ENCODE measurements at regions not wholly inside any gene's neighbourhood (a gene's known extent, or its start where the extent isn't known, plus 50 kb on each side); places are given as distances from the start of the nearest gene placed in this dataset.

DNA sequence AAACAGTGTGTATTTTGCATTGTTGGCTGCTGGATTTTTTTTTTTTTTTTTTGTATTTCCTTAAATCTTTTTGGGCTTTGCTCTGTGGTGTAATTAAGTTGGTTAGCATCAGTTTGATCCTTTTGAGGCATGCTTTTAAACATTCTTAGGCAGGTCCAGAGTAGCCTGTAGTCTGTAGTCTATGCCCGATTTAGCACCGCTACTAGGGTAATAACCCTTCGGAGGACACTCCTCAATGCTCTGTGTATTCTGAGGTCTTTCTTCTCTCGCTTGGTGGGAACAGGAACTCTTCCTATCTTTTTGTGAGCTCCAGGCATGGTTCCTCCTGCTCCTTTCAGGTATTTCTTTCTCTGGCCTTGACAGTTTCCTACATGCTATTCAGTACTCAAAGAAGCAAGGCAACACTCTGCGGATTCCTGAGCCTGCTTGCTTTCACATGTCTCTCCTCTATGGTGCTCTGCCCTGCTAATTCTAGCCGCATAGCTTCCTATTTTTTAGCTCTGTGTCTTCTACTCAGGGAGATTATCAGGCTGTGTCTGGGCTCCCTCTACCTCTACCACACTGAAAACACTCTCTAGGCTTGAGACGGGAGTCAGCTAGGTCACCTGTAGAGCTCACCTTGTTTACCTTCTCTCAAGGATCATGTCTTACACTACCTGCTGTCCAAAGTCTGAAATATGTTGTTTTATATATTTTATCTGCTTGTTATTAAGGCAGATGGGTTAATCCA, 195.1 kb downstream of the NDFIP2 start:
- no peaks in the 10 kb centered on the region for H3K36me3 ChIP-seq (ENCODE audit: control insufficient read depth, low read depth, low read length)
- no peak overlapping the region for H3K27ac ChIP-seq (ENCODE audit: low read length)
- H3K9me3 ChIP-seq (ENCODE audit: control insufficient read depth, low read depth, low read length), result no peaks in the 10 kb centered on the region
- H3K9ac ChIP-seq (ENCODE audit: low read length), result no peak overlapping the region
- H3K27me3 ChIP-seq (ENCODE audit: control insufficient read depth, insufficient read depth, low read length), result no peaks in the 10 kb centered on the region
- H3K4me1 ChIP-seq (ENCODE audit: control insufficient read depth, low read depth, low read length), result no peaks in the 10 kb centered on the region
- no peak overlapping the region for H3K4me3 ChIP-seq (ENCODE audit: low read length)

DNA sequence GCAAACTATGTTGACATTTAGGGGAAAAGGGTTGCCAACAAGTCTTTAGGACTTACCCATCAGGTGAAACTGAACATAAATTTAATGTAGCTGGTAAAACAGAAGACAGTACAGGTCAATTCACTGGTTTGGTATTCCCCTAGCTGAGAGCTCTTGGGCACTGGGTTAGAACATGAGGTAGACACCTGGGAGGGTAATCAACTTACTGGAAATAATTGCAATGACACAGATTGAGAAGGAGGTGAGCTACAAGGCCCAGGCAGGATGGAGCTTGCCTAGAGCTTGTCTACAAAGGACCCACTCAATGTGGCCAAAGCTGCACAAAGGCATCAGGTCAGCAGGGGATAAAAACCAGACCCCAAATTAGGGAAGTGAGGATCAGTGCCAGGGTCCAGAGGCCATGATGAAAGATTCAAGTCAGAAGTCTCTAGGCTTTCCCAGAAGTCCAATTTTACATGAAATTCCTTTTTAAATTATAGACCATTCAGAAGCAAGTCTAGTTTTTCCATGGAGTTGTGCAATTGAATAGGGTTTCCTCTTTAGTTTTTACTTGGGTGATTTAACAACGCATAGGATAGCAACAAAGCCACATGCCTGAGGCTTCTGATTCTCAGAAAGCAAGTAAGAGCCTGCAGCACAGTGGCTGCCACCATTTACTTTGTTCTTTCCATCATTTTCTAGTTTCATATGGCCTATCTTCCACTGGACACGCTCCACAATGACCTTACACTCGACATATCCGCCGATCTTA, 194.0 kb downstream of the NDFIP2 start:
- H3K4me3 ChIP-seq (ENCODE audit: low read length), result no peak overlapping the region

DNA sequence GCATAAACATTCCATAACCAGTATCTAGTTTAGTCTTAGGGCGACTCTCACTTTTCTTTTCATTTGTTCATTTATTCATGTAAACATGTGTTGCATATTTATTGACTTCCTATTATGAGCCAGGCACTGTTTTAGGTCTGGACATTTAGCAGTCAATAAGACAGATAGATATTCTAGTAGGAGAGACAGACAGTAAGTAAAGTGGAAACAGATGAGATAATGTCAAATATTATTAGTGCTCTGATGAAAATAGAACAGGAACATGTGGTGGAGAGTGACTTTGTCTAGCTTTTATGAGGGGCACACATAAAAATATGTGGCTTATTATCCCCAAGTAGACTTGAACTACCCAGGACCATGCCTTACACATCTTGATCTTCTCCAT, 193.0 kb downstream of the NDFIP2 start:
- Histone ChIP-seq H3K27ac (ENCODE audit: low read length) (no peak overlapping the region), H3K4me3 (ENCODE audit: low read length) (no peak overlapping the region), H3K27me3 (ENCODE audit: control insufficient read depth, insufficient read depth, low read length) (no peaks in the 10 kb centered on the region), H3K4me1 (ENCODE audit: control insufficient read depth, low read depth, low read length) (no peaks in the 10 kb centered on the region), H3K9ac (ENCODE audit: low read length) (no peak overlapping the region), H3K36me3 (ENCODE audit: control insufficient read depth, low read depth, low read length) (no peaks in the 10 kb centered on the region), H3K9me3 (ENCODE audit: control insufficient read depth, low read depth, low read length) (no peaks in the 10 kb centered on the region)

More for the DNA sequence above, 194.0 kb downstream of the NDFIP2 start:
- H3K9ac ChIP-seq (ENCODE audit: low read length), result no peak overlapping the region
- H3K27ac ChIP-seq (ENCODE audit: low read length), result no peak overlapping the region
- H3K36me3 ChIP-seq (ENCODE audit: control insufficient read depth, low read depth, low read length), result no peaks in the 10 kb centered on the region
- H3K27me3 ChIP-seq (ENCODE audit: control insufficient read depth, insufficient read depth, low read length), result no peaks in the 10 kb centered on the region
- H3K9me3 ChIP-seq (ENCODE audit: control insufficient read depth, low read depth, low read length), result no peaks in the 10 kb centered on the region
- no peaks in the 10 kb centered on the region for H3K4me1 ChIP-seq (ENCODE audit: control insufficient read depth, low read depth, low read length)

DNA sequence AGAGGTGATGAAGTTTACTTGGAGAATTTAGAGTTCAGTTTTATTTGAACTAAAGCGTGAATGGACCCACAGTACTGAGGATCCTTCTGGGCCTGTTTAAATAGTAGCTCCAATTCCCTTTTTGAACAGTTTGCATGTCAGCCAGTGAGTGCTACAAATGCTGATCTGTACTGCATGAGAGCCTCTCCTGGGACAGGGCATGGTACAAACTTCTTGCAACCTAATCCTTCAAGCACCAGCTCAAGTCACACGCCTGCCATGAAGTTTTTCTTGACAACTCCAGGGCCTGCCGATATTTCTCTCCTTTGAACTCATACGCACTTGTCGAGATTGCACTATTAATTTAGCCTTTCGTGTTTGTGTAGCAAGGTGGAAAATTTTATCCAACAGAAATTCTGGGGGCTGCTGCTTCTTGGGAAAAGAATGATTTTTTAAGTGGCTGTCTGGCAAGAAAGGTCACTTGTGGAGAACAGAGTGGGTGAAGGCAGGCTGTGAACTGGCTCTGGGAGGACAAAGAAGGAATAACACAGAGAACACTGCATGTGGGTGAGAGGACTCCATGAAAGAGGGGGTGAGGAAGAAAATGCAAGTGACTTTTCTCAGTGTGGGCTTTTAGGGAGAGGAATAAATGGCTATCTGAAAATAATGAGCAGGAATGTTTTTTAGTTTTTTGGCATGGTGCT, 192.5 kb downstream of the NDFIP2 start:
- Histone ChIP-seq H3K27ac (ENCODE audit: low read length) (no peak overlapping the region), H3K27me3 (ENCODE audit: control insufficient read depth, insufficient read depth, low read length) (no peaks in the 10 kb centered on the region), H3K4me1 (ENCODE audit: control insufficient read depth, low read depth, low read length) (no peaks in the 10 kb centered on the region), H3K36me3 (ENCODE audit: control insufficient read depth, low read depth, low read length) (no peaks in the 10 kb centered on the region), H3K4me3 (ENCODE audit: low read length) (no peak overlapping the region), H3K9ac (ENCODE audit: low read length) (no peak overlapping the region), H3K9me3 (ENCODE audit: control insufficient read depth, low read depth, low read length) (no peaks in the 10 kb centered on the region)

DNA sequence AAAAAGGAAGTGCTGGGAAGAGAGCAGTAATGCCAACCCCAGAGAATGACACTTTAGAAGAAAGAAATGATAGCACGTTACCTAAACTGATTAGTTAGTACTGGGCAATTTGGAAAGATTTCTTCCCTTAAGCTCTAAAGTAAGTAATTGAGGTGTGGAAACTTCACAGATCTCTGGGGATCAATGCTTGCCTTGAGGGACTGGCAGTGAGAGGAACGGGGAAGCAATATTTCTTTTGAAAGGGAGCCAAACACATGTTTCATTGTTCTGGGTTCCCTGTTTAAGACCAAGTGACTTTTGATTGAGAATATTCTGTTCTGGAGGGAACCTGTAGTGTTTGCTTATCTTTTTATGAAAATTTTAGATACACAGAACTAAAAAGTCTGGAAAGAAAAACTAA, 190.5 kb downstream of the NDFIP2 start:
- Histone ChIP-seq H3K36me3 (ENCODE audit: control insufficient read depth, low read depth, low read length) (no peaks in the 10 kb centered on the region), H3K27me3 (ENCODE audit: control insufficient read depth, insufficient read depth, low read length) (no peaks in the 10 kb centered on the region), H3K4me3 (ENCODE audit: low read length) (no peak overlapping the region), H3K27ac (ENCODE audit: low read length) (no peak overlapping the region), H3K4me1 (ENCODE audit: control insufficient read depth, low read depth, low read length) (no peaks in the 10 kb centered on the region), H3K9ac (ENCODE audit: low read length) (no peak overlapping the region), H3K9me3 (ENCODE audit: control insufficient read depth, low read depth, low read length) (no peaks in the 10 kb centered on the region)

DNA sequence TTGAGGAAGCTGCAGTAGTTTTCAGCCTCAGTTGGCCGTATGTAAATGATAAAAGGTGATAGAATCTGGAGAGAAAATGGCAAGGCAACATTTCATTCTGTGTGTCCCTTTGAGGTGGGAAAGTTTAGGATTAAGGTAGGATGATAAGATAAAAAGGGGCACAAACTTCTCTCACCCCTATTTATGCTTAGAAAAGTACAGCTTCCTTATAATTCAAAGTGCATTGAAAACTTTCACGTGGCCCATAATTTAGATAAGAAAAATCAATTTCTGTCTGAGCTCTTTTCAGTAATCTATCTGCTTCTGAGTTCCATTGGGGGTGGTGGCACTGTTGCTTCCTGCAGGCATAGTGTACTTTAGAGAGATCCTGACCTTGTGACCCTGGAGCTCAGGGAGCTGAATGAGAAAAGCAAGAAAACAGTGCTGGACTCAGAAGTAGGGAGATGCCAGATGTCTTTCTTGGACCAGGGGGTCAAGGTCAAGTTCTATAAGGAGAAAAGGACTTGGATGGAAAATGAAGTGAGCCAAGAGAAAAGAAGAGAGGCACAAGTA, 187.3 kb downstream of the NDFIP2 start:
- Histone ChIP-seq H3K9ac (ENCODE audit: low read length) (no peak overlapping the region), H3K4me1 (ENCODE audit: control insufficient read depth, low read depth, low read length) (no peaks in the 10 kb centered on the region), H3K9me3 (ENCODE audit: control insufficient read depth, low read depth, low read length) (no peaks in the 10 kb centered on the region), H3K4me3 (ENCODE audit: low read length) (no peak overlapping the region), H3K36me3 (ENCODE audit: control insufficient read depth, low read depth, low read length) (no peaks in the 10 kb centered on the region), H3K27me3 (ENCODE audit: control insufficient read depth, insufficient read depth, low read length) (no peaks in the 10 kb centered on the region), H3K27ac (ENCODE audit: low read length) (no peak overlapping the region)

DNA sequence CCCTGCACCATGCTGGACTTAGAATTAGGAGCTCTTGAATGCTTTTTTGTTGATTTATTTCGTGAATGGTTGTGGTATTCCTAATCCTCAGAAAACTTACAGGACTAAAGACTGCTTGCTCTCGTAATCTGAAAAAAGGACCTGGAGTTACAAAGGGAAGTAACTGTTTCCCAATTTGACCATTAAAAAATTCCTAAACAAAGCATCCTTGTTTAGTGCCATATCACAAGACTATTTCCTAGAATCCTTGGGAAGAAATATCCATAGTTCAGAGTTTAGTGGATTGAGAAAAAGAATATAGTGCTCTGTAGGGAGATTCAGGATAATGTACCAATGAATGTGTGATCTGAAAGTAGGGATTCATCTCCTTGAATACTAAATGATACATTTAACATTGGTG, 186.8 kb downstream of the NDFIP2 start:
- Histone ChIP-seq H3K4me3 (ENCODE audit: low read length) (no peak overlapping the region), H3K27me3 (ENCODE audit: control insufficient read depth, insufficient read depth, low read length) (no peaks in the 10 kb centered on the region), H3K9ac (ENCODE audit: low read length) (no peak overlapping the region), H3K4me1 (ENCODE audit: control insufficient read depth, low read depth, low read length) (no peaks in the 10 kb centered on the region), H3K9me3 (ENCODE audit: control insufficient read depth, low read depth, low read length) (no peaks in the 10 kb centered on the region), H3K36me3 (ENCODE audit: control insufficient read depth, low read depth, low read length) (no peaks in the 10 kb centered on the region), H3K27ac (ENCODE audit: low read length) (no peak overlapping the region)

DNA sequence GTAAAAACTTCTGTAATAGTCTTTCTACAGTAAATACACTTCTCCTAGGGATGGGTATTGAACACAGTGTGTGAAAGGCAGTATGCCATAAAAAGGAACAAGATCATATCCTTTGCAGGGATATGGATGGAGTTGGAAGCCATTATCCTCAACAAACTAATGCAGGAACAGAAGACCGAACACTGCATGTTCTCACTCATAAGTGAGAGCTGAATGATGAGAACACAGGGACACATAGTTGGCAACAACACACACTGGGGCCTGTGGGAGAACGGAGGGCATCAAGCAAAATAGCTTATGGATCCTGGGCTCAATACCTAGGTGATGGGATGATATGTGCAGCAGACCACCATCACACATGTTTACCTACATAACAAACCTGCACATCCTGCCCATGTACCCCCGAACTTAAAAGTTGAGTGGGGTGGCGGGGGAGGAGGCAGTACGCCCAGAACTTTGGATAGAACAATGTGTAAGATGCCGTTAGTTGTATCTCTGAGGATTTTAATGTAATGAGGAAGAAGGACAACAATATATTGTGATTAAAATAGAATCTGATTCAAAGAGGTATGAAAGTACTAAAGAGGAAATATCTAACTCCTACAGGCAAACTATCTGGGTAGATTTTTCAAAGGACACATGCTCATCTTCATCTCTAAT, 183.2 kb downstream of the NDFIP2 start:
- Histone ChIP-seq H3K9ac (ENCODE audit: low read length) (no peak overlapping the region), H3K27me3 (ENCODE audit: control insufficient read depth, insufficient read depth, low read length) (no peaks in the 10 kb centered on the region), H3K4me1 (ENCODE audit: control insufficient read depth, low read depth, low read length) (peaks cover 2% of the 10 kb centered on the region), H3K36me3 (ENCODE audit: control insufficient read depth, low read depth, low read length) (no peaks in the 10 kb centered on the region), H3K4me3 (ENCODE audit: low read length) (no peak overlapping the region), H3K9me3 (ENCODE audit: control insufficient read depth, low read depth, low read length) (no peaks in the 10 kb centered on the region), H3K27ac (ENCODE audit: low read length) (no peak overlapping the region)

DNA sequence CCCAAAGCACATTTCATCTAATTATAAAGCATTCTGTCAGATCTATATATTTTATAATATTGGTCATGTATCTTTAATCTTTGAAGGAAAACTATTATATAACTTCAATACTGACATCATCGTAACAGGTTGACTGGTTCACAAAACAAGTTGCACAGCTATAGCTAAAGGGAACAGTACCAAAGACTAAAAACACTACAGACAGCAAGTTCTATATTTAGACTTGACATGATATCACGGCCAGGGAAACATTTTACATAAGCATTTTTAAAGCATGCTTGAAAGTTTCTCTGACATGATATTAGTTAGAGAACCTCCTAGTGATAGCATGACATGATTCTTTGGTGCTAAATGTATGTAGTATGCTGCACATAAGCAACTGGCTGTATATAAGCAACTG, 182.5 kb downstream of the NDFIP2 start:
- Histone ChIP-seq H3K9me3 (ENCODE audit: control insufficient read depth, low read depth, low read length) (no peaks in the 10 kb centered on the region), H3K9ac (ENCODE audit: low read length) (no peak overlapping the region), H3K4me3 (ENCODE audit: low read length) (no peak overlapping the region), H3K27ac (ENCODE audit: low read length) (no peak overlapping the region), H3K4me1 (ENCODE audit: control insufficient read depth, low read depth, low read length) (peaks cover 9% of the 10 kb centered on the region), H3K27me3 (ENCODE audit: control insufficient read depth, insufficient read depth, low read length) (no peaks in the 10 kb centered on the region), H3K36me3 (ENCODE audit: control insufficient read depth, low read depth, low read length) (no peaks in the 10 kb centered on the region)

DNA sequence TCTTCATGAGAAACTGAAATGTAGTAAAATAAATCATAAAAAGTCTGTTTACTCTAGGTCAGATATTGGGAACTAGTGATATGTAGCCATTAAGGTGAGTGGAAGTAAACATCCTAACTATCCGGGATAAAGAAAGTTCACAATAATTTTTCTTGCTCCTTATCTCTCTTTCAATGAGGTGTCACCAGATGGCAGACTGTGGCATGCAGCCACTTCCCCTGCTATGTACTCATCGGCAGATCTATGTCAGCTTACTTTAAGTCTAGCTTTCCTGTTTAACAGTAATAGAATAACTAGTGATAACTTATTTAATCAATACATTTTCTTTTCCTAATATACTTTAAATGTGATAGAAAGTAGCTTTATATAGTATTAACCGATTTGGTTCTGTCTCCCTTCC, 181.9 kb downstream of the NDFIP2 start:
- H3K9me3 ChIP-seq (ENCODE audit: control insufficient read depth, low read depth, low read length), result no peaks in the 10 kb centered on the region
- H3K4me1 ChIP-seq (ENCODE audit: control insufficient read depth, low read depth, low read length), result peaks cover 13% of the 10 kb centered on the region
- H3K9ac ChIP-seq (ENCODE audit: low read length), result no peak overlapping the region
- H3K27me3 ChIP-seq (ENCODE audit: control insufficient read depth, insufficient read depth, low read length), result no peaks in the 10 kb centered on the region
- H3K4me3 ChIP-seq (ENCODE audit: low read length), result no peak overlapping the region
- H3K27ac ChIP-seq (ENCODE audit: low read length), result no peak overlapping the region
- no peaks in the 10 kb centered on the region for H3K36me3 ChIP-seq (ENCODE audit: control insufficient read depth, low read depth, low read length)

DNA sequence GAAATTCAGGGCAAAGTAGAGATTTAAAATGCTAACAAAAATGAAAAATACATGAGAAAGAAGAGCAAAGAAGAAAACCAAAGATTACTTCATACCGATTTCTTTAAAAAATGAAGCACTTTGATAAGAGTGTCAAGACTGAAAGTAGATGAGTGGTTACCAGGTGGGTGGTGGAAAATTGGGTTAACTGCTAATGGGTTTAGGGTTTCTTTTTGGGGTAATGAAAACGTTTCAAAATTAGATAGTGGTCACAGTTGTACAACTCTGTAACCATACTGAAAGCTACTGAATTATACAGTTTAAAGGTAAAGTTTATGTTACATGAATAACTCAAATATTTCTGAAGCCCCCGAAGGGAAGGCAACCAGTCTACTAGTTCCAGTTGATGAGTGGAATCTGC, 179.4 kb downstream of the NDFIP2 start:
- no peak overlapping the region for H3K9ac ChIP-seq (ENCODE audit: low read length)
- no peaks in the 10 kb centered on the region for H3K9me3 ChIP-seq (ENCODE audit: control insufficient read depth, low read depth, low read length)
- H3K36me3 ChIP-seq (ENCODE audit: control insufficient read depth, low read depth, low read length), result no peaks in the 10 kb centered on the region
- peaks cover 13% of the 10 kb centered on the region for H3K4me1 ChIP-seq (ENCODE audit: control insufficient read depth, low read depth, low read length)
- H3K4me3 ChIP-seq (ENCODE audit: low read length), result no peak overlapping the region
- H3K27me3 ChIP-seq (ENCODE audit: control insufficient read depth, insufficient read depth, low read length), result no peaks in the 10 kb centered on the region
- H3K27ac ChIP-seq (ENCODE audit: low read length), result no peak overlapping the region
